T-helper 1 cell treated with Interleukin-12 subunit alpha and Interleukin-12 subunit beta and Interleukin-4 antibody, amounts not matched to agents 30 μg/mL and 1 μg/mL, for 36 hours (primary cell): ENCODE measurements at regions not wholly inside any gene's neighbourhood (a gene's known extent, or its start where the extent isn't known, plus 50 kb on each side); places are given as distances from the start of the nearest gene placed in this dataset.
"Not testable (repeated sequence)": the region's sequence is repeated elsewhere in the genome, so short reads cannot be mapped to it uniquely, and the experiment has no call there.

ENCODE experiments used
- H3K27ac Mint-ChIP-seq: one replicate; pipeline ENCODE4 v1.8.0; 2021; ENCODE audit warnings: mild to moderate bottlenecking, mixed read lengths
- H3K27me3 Mint-ChIP-seq: one replicate; pipeline ENCODE4 v1.8.0; 2021; ENCODE audit warnings: low read depth, mixed read lengths
- H3K36me3 Mint-ChIP-seq: one replicate; pipeline ENCODE4 v1.8.0; 2021; ENCODE audit warnings: low read depth, mixed read lengths
- H3K4me1 Mint-ChIP-seq: one replicate; pipeline ENCODE4 v1.8.0; 2021; ENCODE audit warnings: low read depth, mixed read lengths
- H3K4me3 Mint-ChIP-seq: one replicate; pipeline ENCODE4 v1.8.0; 2021; ENCODE audit warnings: mild to moderate bottlenecking, moderate library complexity, mixed read lengths
- H3K9me3 Mint-ChIP-seq: one replicate; pipeline ENCODE4 v1.8.0; 2021; ENCODE audit warnings: mixed read lengths

DNA sequence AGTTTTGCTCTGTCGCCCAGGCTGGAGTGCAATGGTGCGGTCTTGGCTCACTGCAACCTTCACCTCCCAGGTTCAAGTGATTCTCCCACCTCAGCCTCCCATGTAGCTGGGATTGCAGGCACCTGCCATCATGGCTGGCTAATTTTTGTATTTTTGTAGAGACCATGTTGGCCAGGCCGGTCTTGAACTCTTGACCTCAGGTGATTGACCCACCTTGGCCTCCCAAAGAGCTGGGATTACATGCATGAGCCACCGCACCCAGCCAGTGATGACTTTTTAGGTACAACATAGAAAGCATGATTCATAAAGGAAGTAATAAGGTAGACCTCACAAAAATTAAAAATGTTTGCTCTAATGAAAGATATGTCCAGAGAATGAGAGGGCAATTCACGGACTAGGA, 1119.1 kb downstream of the SUCLG1 start:
- H3K27ac Mint-ChIP-seq, H3K27me3 Mint-ChIP-seq, H3K36me3 Mint-ChIP-seq, H3K4me1 Mint-ChIP-seq, H3K9me3 Mint-ChIP-seq, H3K4me3 Mint-ChIP-seq: not testable (repeated sequence)

DNA sequence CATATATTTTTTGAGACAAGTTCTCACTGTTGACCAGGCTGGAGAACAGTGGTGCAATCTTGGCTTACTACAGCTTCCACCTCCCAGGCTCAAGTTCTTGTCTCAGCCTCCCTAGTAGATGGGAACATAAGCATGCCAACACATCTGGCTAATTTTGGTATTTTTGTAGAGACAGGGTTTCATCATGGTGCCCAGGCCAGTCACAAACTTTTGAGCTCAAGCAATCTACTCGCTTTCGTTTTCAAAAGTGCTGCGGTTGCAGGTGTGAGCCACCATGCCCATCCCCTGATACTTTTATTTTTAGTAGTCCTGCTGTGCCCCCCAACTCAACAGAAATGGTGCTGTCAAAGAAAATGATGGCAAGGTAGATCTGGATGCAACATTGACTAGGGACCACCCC, 1127.3 kb downstream of the SUCLG1 start:
- H3K9me3 Mint-ChIP-seq, result no peaks in the 10 kb centered on the region
- H3K27ac Mint-ChIP-seq, result no peak overlapping the region
- H3K36me3 Mint-ChIP-seq, result no peaks in the 10 kb centered on the region
- no peak overlapping the region for H3K4me3 Mint-ChIP-seq
- no peaks in the 10 kb centered on the region for H3K27me3 Mint-ChIP-seq
- H3K4me1 Mint-ChIP-seq, result no peaks in the 10 kb centered on the region

DNA sequence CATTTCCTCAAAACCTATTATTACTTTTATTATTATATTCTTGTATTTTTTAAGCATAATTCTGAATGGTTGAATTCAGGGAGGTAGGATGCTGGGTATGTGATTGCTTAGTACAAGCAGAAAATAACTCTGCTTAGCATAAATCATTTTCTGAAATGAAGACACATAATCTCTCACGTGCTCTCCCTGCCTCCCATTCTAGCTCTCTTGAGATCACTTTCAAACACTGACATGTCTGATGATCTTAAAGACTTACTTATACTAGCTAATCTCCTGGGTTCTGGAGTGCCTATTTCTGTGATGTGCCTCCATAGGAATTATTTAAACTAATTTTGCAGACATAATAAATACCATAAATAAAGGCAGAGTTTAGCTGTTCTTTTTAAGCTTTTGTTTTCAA, 1136.0 kb downstream of the SUCLG1 start:
- H3K27me3 Mint-ChIP-seq, result no peaks in the 10 kb centered on the region
- no peak overlapping the region for H3K4me3 Mint-ChIP-seq
- H3K9me3 Mint-ChIP-seq, result no peaks in the 10 kb centered on the region
- H3K36me3 Mint-ChIP-seq, result no peaks in the 10 kb centered on the region
- H3K27ac Mint-ChIP-seq, result no peak overlapping the region
- no peaks in the 10 kb centered on the region for H3K4me1 Mint-ChIP-seq

DNA sequence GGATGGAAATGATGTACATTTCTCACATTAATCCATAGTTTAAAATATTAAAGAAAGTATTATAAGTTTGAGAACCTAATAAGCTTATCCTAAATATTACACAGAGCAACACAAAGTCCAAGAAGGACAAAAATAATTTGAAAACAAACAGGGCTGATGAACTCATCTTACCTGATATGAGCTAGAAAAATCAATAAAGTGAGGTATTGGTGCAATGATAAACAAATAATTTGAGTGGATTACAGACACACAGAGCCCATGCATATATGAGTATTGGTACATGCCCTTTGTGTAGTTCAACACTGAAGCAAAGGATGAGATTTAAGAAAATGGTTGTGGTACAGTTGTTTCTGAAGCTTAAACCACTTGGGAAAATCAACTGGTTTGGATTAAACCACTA, 1139.0 kb downstream of the SUCLG1 start:
- no peak overlapping the region for H3K4me3 Mint-ChIP-seq
- H3K27me3 Mint-ChIP-seq, result no peaks in the 10 kb centered on the region
- no peaks in the 10 kb centered on the region for H3K36me3 Mint-ChIP-seq
- H3K9me3 Mint-ChIP-seq, result peaks cover 4% of the 10 kb centered on the region
- H3K27ac Mint-ChIP-seq, result no peak overlapping the region
- H3K4me1 Mint-ChIP-seq, result no peaks in the 10 kb centered on the region

DNA sequence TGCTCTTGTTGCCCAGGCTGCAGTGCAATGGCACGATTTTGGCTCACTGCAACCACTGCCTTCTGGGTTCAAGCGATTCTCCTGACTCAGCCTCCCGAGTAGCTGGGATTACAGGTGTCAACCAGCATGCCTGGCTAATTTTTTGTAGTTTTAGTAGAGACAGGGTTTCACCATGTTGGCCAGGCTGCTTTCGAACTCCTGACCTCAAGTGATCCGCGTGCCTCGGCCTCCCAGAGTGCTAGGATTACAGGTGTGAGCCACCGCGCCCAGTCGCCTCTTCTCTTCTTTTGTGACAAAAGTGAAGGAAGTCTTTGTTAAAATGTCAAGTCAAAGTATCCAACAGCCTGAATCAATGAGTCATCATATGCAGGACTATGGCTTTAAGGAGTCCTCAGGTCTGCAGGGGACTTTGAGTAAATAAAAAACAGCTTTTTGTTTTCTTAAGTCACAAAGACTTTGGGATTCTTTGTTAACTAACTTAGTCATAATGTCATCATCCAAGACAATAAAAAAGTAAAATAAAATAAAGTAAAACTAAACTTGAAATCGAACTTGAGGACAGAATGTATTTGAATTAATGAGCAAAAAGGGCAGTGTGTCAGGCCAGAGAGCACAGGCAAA, 1153.2 kb downstream of the SUCLG1 start:
- Mint-ChIP-seq H3K36me3 (no peaks in the 10 kb centered on the region), H3K4me3 (no peak overlapping the region), H3K27me3 (no peaks in the 10 kb centered on the region), H3K27ac (no peak overlapping the region), H3K4me1 (no peaks in the 10 kb centered on the region), H3K9me3 (peaks cover 4% of the 10 kb centered on the region)

DNA sequence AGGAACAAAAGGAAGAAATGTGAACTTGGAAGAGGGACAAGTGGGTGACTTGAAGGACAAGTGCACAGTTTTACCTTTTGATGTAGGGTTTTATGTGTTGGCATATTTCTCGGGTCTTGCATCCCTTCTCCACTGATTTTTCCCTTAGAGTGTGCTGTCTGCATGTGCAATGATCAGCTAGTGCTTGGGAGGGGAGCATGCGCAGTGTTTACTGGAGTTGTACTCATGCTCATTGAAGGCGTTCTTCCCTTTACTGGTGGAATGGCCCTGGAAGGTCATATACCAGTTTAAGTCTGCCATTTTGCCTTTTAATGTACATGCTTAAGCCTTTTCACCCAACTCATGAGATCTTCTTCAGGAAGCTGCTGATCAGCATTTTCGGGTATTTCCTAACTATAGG, 1168.0 kb downstream of the SUCLG1 start:
- Mint-ChIP-seq H3K4me1 (no peaks in the 10 kb centered on the region), H3K27me3 (no peaks in the 10 kb centered on the region), H3K9me3 (peaks cover 9% of the 10 kb centered on the region), H3K36me3 (no peaks in the 10 kb centered on the region), H3K27ac (no peak overlapping the region), H3K4me3 (no peak overlapping the region)

DNA sequence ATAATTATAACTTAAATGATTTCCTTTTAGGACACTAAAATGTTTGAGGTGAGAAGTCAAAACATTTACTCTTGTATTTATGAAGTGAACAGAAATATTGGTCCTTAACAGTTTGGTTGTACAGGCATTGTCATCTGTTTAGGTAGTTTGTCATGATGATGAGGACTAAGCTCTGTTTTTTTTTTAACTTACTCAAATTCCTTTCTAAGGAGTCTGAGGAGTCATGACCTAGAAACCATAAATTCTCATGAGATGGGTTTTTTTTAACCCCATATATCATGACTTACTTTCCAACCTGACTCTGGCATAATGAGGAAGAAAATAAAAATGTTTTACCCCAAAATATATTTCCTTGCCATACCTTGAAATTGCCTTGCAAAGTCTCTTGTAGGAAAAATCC, 1176.2 kb downstream of the SUCLG1 start:
- Mint-ChIP-seq H3K9me3 (peaks cover 8% of the 10 kb centered on the region), H3K4me1 (no peaks in the 10 kb centered on the region), H3K27me3 (no peaks in the 10 kb centered on the region), H3K36me3 (no peaks in the 10 kb centered on the region), H3K27ac (no peak overlapping the region), H3K4me3 (no peak overlapping the region)

DNA sequence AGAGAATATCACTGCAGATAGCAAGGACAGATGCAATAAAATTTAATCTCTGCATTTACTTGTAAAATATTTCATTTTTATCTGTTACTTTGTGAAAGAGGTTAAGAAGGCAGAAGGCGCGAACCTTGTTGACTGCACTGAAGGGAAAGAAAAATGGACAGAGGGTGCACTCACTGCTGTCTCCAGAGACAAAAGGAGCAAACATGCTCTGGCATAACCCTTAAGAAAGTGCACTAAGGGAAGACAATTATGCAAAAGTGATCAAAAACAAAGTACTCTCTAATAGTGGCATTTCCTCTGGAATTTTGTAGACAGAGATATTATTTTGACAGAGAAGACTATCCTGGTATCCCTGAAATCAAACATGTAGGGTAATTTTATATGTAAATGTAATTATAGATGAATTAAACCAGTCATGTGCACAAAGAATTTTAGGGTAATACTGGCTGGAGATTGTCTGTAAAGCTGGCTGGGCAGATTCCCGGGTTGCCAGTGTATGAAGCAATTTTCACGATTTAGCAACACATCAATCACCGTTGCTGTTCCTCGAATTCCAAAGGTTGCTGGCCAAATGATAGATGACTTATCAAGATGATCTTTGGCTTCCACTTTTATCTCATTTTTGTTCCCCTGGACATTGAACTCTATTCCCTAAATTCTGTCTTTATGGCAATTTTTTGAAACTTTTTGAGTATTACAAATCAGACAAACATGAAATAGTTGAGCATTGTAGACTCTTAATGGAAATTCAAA, 1176.9 kb downstream of the SUCLG1 start:
- Mint-ChIP-seq H3K27ac (no peak overlapping the region), H3K4me1 (no peaks in the 10 kb centered on the region), H3K27me3 (no peaks in the 10 kb centered on the region), H3K9me3 (peaks cover 8% of the 10 kb centered on the region), H3K36me3 (no peaks in the 10 kb centered on the region), H3K4me3 (no peak overlapping the region)

DNA sequence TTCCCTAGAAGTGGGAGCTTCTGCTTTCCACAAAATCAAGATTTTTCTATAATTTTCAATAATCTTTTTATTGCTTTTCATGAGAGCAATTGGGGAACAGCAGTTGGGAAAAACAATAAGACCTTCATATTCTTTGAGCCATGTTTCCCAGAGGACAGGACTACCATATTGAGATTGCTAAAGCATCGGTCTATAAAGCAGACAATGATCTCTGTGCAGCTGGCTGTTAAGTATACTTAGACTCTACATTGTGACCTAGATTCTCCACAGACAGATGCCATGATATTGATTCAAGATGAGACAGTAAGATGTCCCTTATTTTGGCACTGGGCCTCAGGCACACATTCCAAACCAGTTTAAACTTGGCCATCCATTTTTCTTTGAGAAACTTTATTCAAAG, 1178.7 kb downstream of the SUCLG1 start:
- Mint-ChIP-seq H3K27ac (no peak overlapping the region), H3K36me3 (no peaks in the 10 kb centered on the region), H3K4me3 (no peak overlapping the region), H3K27me3 (no peaks in the 10 kb centered on the region), H3K9me3 (peaks cover 8% of the 10 kb centered on the region), H3K4me1 (no peaks in the 10 kb centered on the region)

DNA sequence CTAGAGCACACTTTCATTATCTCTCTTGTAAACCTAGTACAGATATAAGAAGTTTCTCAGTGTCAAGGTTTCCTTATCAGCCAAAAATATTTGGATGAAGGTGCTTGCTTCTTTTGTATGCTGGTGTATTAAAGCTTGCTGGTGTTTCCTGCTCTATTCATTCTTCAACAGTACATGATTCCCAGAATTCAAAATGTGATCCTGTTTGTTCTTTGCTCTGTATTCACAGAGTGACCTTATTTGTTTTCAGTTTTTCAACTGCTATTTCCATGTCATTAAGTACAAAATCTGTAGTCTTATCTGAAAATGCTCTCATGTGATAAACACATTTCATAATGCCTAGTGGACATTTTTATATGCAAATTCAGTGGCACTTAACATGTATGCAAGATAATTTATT, 1185.8 kb downstream of the SUCLG1 start:
- Mint-ChIP-seq H3K4me3 (no peak overlapping the region), H3K36me3 (no peaks in the 10 kb centered on the region), H3K27me3 (no peaks in the 10 kb centered on the region)

DNA sequence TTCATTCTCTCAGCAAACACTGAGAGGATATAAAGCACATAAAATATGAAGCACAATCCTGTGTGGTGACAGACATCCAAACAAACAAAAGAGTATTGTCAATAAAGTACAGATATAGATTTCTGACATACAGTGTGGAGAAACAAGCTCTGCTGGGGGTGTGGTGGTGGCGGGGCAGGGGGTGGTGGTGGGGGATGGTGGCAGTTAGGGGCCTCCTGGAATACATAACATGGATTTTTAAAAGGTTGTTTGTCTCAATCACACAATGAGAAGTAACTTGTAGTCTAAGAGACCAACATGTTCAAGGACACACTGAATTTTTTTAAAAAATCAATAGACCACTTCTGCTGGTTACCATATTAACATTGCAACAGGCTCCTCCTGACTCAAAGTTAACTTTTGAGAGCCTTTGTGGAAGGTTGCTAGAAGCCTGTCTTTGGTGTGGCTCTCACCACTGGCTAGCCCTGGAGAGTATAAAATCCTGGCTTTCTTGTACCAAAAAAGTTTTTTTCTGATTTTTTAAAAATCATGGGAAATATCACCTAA, 1197.4 kb downstream of the SUCLG1 start:
- Mint-ChIP-seq H3K9me3 (peaks cover 10% of the 10 kb centered on the region), H3K36me3 (no peaks in the 10 kb centered on the region), H3K4me1 (no peaks in the 10 kb centered on the region), H3K27me3 (no peaks in the 10 kb centered on the region), H3K4me3 (no peak overlapping the region), H3K27ac (no peak overlapping the region)

More for the DNA sequence above, 1185.8 kb downstream of the SUCLG1 start:
- Mint-ChIP-seq H3K9me3 (no peaks in the 10 kb centered on the region), H3K4me1 (no peaks in the 10 kb centered on the region), H3K27ac (no peak overlapping the region)

DNA sequence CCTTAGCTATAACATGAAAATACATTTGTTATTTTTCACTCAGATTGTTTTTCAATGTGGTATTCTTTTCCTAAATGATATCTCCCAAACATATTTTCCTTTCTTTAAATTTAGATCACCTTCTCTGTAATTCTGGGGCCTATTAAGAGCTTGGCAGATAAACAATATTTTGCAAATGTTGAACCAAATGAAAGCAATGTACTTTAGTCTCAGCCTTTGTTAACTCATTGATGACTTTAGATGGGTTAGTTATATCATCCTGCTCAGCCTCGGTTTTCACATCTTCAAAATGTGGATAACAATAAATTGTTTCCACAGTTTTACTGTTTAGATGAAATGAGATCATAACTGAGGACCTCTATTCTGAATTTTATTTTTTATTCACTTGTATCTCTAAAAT, 1205.2 kb downstream of the SUCLG1 start:
- Mint-ChIP-seq H3K27me3 (no peaks in the 10 kb centered on the region), H3K36me3 (no peaks in the 10 kb centered on the region), H3K27ac (no peak overlapping the region), H3K9me3 (no peaks in the 10 kb centered on the region), H3K4me3 (no peak overlapping the region), H3K4me1 (no peaks in the 10 kb centered on the region)

DNA sequence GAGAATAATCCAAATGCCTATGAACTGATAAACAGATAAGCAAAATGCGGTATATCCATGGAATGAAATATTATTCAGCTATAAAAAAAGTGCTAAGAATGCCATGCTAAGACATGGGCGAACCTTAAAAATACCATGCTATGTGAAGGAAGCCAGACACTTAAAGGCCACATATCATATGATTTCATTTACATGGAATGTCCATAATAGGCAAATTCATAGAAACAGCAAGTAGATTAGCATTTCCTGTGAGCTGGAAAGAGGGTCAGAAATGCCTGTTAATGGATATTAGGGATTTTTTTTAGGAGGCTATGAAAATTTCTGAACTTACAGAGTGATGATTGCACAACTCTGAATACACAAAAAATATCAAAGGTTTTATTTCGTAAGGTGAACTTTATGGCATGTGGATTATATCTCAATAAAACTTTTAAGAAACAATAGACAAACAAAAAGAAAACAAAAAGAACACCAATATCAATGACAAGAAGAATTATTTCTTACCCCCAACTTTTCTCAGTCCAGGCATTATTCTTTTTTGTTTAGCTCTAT, 1207.7 kb downstream of the SUCLG1 start:
- Mint-ChIP-seq H3K27me3 (no peaks in the 10 kb centered on the region), H3K36me3 (no peaks in the 10 kb centered on the region), H3K9me3 (peaks cover 11% of the 10 kb centered on the region), H3K4me3 (no peak overlapping the region), H3K4me1 (no peaks in the 10 kb centered on the region), H3K27ac (no peak overlapping the region)

DNA sequence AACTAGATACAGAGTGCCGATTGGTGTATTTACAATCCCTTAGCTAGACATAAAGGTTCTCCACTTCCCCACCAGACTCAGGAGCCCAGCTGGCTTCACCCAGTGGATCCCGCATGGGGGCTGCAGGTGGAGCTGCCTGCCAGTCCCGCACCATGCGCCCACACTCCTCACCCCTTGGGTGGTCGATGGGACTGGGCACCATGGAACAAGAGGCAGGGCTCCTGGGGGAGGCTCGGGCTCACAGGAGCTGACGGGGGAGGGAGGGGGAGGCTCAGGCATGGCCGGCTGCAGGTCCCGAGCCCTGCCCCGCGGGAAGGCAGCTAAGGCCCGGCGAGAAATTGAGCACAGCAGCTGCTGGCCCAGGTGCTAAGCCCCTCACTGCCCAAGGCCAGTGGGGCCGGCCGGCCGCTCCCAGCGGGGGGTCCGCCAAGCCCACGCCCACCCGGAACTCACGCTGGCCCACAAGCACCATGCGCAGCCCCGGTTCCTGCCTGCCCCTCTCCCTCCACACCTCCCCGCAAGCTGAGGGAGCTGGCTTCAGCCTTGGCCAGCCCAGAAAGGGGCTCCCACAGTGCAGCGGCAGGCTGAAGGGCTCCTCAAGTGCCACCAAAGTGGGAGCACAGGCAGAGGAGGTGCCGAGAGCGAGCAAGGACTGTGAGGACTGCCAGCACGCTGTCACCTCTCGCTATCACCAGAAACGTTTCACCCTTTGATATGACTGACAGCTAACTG, 1213.1 kb downstream of the SUCLG1 start:
- H3K27me3 Mint-ChIP-seq, H3K4me1 Mint-ChIP-seq, H3K27ac Mint-ChIP-seq, H3K4me3 Mint-ChIP-seq, H3K36me3 Mint-ChIP-seq: not testable (repeated sequence)
- peaks cover 17% of the 10 kb centered on the region for H3K9me3 Mint-ChIP-seq

DNA sequence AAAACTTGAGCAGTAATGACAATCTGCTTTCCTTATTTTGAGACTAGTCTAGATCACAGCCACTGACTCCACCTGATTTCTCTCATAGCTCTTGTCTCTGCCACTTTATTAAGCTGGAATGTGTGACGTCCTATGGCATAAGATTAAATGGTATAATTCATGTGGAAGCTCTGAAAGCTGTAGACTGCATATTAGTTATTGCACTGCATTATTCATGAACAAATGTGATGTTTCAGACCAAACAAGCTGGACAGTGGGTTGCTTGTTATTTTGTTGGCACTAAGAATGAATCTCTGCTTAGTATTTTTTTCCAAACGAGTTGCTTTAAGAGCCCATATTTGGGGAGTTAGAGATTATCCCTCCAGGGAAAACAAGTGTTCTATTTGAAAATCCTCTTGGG, 1218.5 kb downstream of the SUCLG1 start:
- Mint-ChIP-seq H3K27me3 (no peaks in the 10 kb centered on the region), H3K27ac (no peak overlapping the region), H3K9me3 (peaks cover 6% of the 10 kb centered on the region), H3K36me3 (no peaks in the 10 kb centered on the region), H3K4me1 (no peaks in the 10 kb centered on the region), H3K4me3 (no peak overlapping the region)
